ENCODE measurements at regions not wholly inside any gene's neighbourhood (a gene's known extent, or its start where the extent isn't known, plus 50 kb on each side); places are given as distances from the start of the nearest gene placed in this dataset.

GRCh38 chr13:76803831-76804230, 82.4 kb downstream of the KCTD12 start:
- DNase-seq (ENCODE audit: low spot score in 2 of 2, unreplicated experiment in 2 of 2) = no peak
- no peak for TF ChIP-seq CTCF (IDR thresholded peaks at IDR 0.05; ENCODE audit: unreplicated experiment)
- Mint-ChIP-seq H3K4me3 (no peak overlapping the region), H3K36me3 (no peaks in the 10 kb centered on the region), H3K27me3 (ENCODE audit: low read depth) (no peaks in the 10 kb centered on the region), H3K27ac (no peak overlapping the region), H3K4me1 (no peaks in the 10 kb centered on the region), H3K9me3 (peaks cover 7% of the 10 kb centered on the region)

GRCh38 chr13:76800943-76801342, 85.3 kb downstream of the KCTD12 start:
- no peak for DNase-seq (ENCODE audit: low spot score in 2 of 2, unreplicated experiment in 2 of 2)
- Mint-ChIP-seq H3K4me3 (no peak overlapping the region), H3K27ac (no peak overlapping the region), H3K9me3 (no peaks in the 10 kb centered on the region), H3K4me1 (peaks cover 3% of the 10 kb centered on the region), H3K27me3 (ENCODE audit: low read depth) (no peaks in the 10 kb centered on the region), H3K36me3 (no peaks in the 10 kb centered on the region)
- TF ChIP-seq CTCF (IDR thresholded peaks at IDR 0.05; ENCODE audit: unreplicated experiment) = no peak

GRCh38 chr13:76799696-76800095, 86.5 kb downstream of the KCTD12 start:
- no peak for DNase-seq (ENCODE audit: low spot score in 2 of 2, unreplicated experiment in 2 of 2)
- no peaks in the 10 kb centered on the region for H3K36me3 Mint-ChIP-seq
- H3K9me3 Mint-ChIP-seq = no peaks in the 10 kb centered on the region
- no peak overlapping the region for H3K4me3 Mint-ChIP-seq
- H3K27ac Mint-ChIP-seq = no peak overlapping the region
- no peak for TF ChIP-seq CTCF (IDR thresholded peaks at IDR 0.05; ENCODE audit: unreplicated experiment)
- no peaks in the 10 kb centered on the region for H3K27me3 Mint-ChIP-seq (ENCODE audit: low read depth)
- H3K4me1 Mint-ChIP-seq = peaks cover 5% of the 10 kb centered on the region

GRCh38 chr13:76798037-76798436, 88.2 kb downstream of the KCTD12 start:
- Mint-ChIP-seq H3K4me3 (no peak overlapping the region), H3K27ac (no peak overlapping the region), H3K36me3 (no peaks in the 10 kb centered on the region), H3K4me1 (peaks cover 9% of the 10 kb centered on the region), H3K9me3 (no peaks in the 10 kb centered on the region), H3K27me3 (ENCODE audit: low read depth) (no peaks in the 10 kb centered on the region)
- no peak for TF ChIP-seq CTCF (IDR thresholded peaks at IDR 0.05; ENCODE audit: unreplicated experiment)
- DNase-seq (ENCODE audit: low spot score in 2 of 2, unreplicated experiment in 2 of 2) = no peak

GRCh38 chr13:76797361-76797760, 88.8 kb downstream of the KCTD12 start:
- Mint-ChIP-seq H3K27ac (no peak overlapping the region), H3K4me3 (no peak overlapping the region), H3K27me3 (ENCODE audit: low read depth) (no peaks in the 10 kb centered on the region), H3K9me3 (no peaks in the 10 kb centered on the region), H3K4me1 (peaks cover 13% of the 10 kb centered on the region), H3K36me3 (no peaks in the 10 kb centered on the region)
- no peak for DNase-seq (ENCODE audit: low spot score in 2 of 2, unreplicated experiment in 2 of 2)
- TF ChIP-seq CTCF (IDR thresholded peaks at IDR 0.05; ENCODE audit: unreplicated experiment) = no peak

GRCh38 chr13:76796851-76797250, 89.4 kb downstream of the KCTD12 start:
- Mint-ChIP-seq H3K27ac (no peak overlapping the region), H3K9me3 (no peaks in the 10 kb centered on the region), H3K4me3 (no peak overlapping the region), H3K4me1 (peaks cover 13% of the 10 kb centered on the region), H3K36me3 (no peaks in the 10 kb centered on the region), H3K27me3 (ENCODE audit: low read depth) (no peaks in the 10 kb centered on the region)
- TF ChIP-seq CTCF (IDR thresholded peaks at IDR 0.05; ENCODE audit: unreplicated experiment) = no peak
- DNase-seq (ENCODE audit: low spot score in 2 of 2, unreplicated experiment in 2 of 2) = no peak
